ENCODE measurements at regions not wholly inside any gene's neighbourhood (a gene's known extent, or its start where the extent isn't known, plus 50 kb on each side); places are given as distances from the start of the nearest gene placed in this dataset.

GRCh38 chr1:5747426-5748285 is 244.6 kb downstream of the NPHP4 start:
- no peak overlapping the region for H3K9ac ChIP-seq (ENCODE audit: control insufficient read depth, insufficient read depth, low read length)
- in situ Hi-C loops (cut with MboI), result loop anchor here (5.0 to 10.0 kb wide), 2 partner anchors 240 to 1833 kb away; no protein-coding TSS in a partner anchor
- no peak for FAIRE-seq
- DNase-seq (ENCODE audit: low read depth, low spot score), result no peak
- intact Hi-C loops (cut with micrococcal nuclease; ENCODE audit: unreplicated experiment), result loop anchor here (2.0 to 5.0 kb wide), 3 partner anchors 110 to 1835 kb away; no protein-coding TSS in a partner anchor
- H3K4me1 ChIP-seq (ENCODE audit: control insufficient read depth, insufficient read depth, low read length), result no peaks in the 10 kb centered on the region
- SMC1A ChIA-PET (ENCODE audit: uncharacterized antibody, unreplicated experiment), result no interaction called here
- no peaks in the 10 kb centered on the region for H3K36me3 ChIP-seq (ENCODE audit: control insufficient read depth in 2 of 2, insufficient read depth in 2 of 2, low read length in 1 of 2)
- H4K20me1 ChIP-seq (ENCODE audit: control insufficient read depth, insufficient read depth), result no peaks in the 10 kb centered on the region
- CTCF ChIA-PET, result interaction anchor here (2.7 kb wide), 1 partner anchor 237 kb away, joined by 22 read pairs; no protein-coding TSS in a partner anchor
- peaks cover 0 to 2% of the 10 kb centered on the region in 2 experiments; a peak in 2 of 4 replicates for H3K27me3 ChIP-seq (replicated peaks in 1 of 2; ENCODE audit: control insufficient read depth in 2 of 2, insufficient read depth in 2 of 2, low read length in 1 of 2)
- no TSS peak for BruUV-seq (replicated peaks)
- RAD21 ChIA-PET (ENCODE audit: unreplicated experiment), result no interaction called here
- no peak overlapping the region for H3K4me2 ChIP-seq (ENCODE audit: control insufficient read depth, insufficient read depth)
- H3K79me2 ChIP-seq (ENCODE audit: control insufficient read depth, insufficient read depth, low read length), result no peaks in the 10 kb centered on the region
- no peak overlapping the region for H2AFZ ChIP-seq (ENCODE audit: control insufficient read depth, low read depth, low read length)
- H3K9me3 ChIP-seq (replicated peaks; ENCODE audit: control insufficient read depth, insufficient read depth, low read length), result no peaks in the 10 kb centered on the region
- POLR2A ChIA-PET, result no interaction called here
- ATAC-seq, result no peak
- WGBS (ENCODE audit: insufficient coverage, insufficient replicate concordance, low lambda C conversion rate, missing lambda C conversion rate), result 24% methylated on average over 12 of the region's 13 CpGs
- no peak overlapping the region for H3K4me3 ChIP-seq
- no peak overlapping the region for H3K27ac ChIP-seq (ENCODE audit: control insufficient read depth, insufficient read depth)
- no peak for TF ChIP-seq RELA (IDR thresholded peaks at IDR 0.05; ENCODE audit: borderline replicate concordance, partially characterized antibody)
- no peak for TF ChIP-seq FOS (IDR thresholded peaks at IDR 0.05; ENCODE audit: borderline replicate concordance, extremely low read depth, insufficient read length)
- TF ChIP-seq MTA2 (IDR thresholded peaks at IDR 0.05; ENCODE audit: low read depth), result no peak
- no peak for TF ChIP-seq RAD51 (IDR thresholded peaks at IDR 0.05)
- TF ChIP-seq LARP7 (IDR thresholded peaks at IDR 0.05), result no peak
- TF ChIP-seq KDM1A (IDR thresholded peaks at IDR 0.05; ENCODE audit: borderline replicate concordance), result no peak
- TF ChIP-seq BCLAF1 (IDR thresholded peaks at IDR 0.05), result no peak
- no peak for TF ChIP-seq EZH2 (IDR thresholded peaks at IDR 0.05; ENCODE audit: borderline replicate concordance, control insufficient read depth, low read depth, low read length)
- TF ChIP-seq, protein P1, sequence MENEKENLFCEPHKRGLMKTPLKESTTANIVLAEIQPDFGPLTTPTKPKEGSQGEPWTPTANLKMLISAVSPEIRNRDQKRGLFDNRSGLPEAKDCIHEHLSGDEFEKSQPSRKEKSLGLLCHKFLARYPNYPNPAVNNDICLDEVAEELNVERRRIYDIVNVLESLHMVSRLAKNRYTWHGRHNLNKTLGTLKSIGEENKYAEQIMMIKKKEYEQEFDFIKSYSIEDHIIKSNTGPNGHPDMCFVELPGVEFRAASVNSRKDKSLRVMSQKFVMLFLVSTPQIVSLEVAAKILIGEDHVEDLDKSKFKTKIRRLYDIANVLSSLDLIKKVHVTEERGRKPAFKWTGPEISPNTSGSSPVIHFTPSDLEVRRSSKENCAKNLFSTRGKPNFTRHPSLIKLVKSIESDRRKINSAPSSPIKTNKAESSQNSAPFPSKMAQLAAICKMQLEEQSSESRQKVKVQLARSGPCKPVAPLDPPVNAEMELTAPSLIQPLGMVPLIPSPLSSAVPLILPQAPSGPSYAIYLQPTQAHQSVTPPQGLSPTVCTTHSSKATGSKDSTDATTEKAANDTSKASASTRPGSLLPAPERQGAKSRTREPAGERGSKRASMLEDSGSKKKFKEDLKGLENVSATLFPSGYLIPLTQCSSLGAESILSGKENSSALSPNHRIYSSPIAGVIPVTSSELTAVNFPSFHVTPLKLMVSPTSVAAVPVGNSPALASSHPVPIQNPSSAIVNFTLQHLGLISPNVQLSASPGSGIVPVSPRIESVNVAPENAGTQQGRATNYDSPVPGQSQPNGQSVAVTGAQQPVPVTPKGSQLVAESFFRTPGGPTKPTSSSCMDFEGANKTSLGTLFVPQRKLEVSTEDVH (IDR thresholded peaks at IDR 0.05; ENCODE audit: low read depth, partially characterized antibody), result no peak
- no peak for TF ChIP-seq HDAC2 (IDR thresholded peaks at IDR 0.05)
- no peak for TF ChIP-seq RELB (IDR thresholded peaks at IDR 0.05; ENCODE audit: low read depth)
- no peak for TF ChIP-seq CREM (IDR thresholded peaks at IDR 0.05; ENCODE audit: low read depth)
- TF ChIP-seq JUNB (IDR thresholded peaks at IDR 0.05), result no peak
- TF ChIP-seq, protein P2, sequence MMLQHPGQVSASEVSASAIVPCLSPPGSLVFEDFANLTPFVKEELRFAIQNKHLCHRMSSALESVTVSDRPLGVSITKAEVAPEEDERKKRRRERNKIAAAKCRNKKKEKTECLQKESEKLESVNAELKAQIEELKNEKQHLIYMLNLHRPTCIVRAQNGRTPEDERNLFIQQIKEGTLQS (IDR thresholded peaks at IDR 0.05; ENCODE audit: borderline replicate concordance, extremely low read depth, low read depth, low read length), result no peak
